ENCODE measurements at regions not wholly inside any gene's neighbourhood (a gene's known extent, or its start where the extent isn't known, plus 50 kb on each side); places are given as distances from the start of the nearest gene placed in this dataset.

DNA sequence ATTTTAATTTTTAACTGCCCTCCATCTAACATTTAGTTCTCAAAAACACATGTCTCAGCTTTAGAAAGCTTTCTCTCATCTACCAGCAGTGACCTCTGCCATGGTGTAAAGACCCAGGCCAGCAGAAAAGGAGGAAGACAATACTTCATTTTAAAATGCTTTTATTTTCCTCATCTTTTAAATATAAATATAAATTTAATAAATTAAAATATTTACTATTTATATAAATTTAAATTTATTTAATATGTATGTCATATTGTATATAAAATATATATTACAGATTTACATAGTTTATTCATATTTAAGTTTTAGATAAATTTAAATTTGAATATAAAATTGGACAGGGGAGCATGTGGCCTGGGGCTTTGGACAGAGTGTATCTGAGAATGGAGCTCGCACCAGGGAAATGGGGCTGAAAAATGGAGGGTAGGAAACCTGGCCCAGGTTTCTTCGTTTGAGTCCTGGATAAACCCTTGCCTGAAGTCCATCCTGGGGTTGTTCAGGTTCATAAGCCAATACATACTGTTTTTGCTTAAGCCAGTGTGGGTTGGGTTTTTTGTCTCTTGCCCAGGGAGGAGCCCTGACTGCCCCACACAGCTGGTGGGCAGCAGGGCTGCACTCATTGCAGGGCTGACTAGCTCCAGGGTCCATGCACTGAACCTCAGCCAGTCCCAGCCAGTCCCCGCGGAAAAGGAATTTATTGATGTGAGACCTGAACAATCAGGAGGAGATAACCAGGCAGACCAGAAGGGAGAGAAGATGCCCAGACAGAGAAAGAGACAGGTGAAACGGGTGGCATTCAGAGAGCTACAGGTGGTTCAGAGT lies 77.3 kb upstream of the LAPTM4A start (continued):
- TF ChIP-seq HDGF (IDR thresholded peaks at IDR 0.05) (no peak), MEF2A (IDR thresholded peaks at IDR 0.05; ENCODE audit: control insufficient read depth, low read depth, low read length) (no peak), RFX5 (IDR thresholded peaks at IDR 0.05; ENCODE audit: low read depth, low read length) (no peak)

- WGBS (ENCODE audit: insufficient coverage, low coverage, missing lambda C conversion rate), result 0% methylated on average over 3 of the region's 3 CpGs
- BruUV-seq (replicated peaks), result no TSS peak
- TF ChIP-seq RBM34 (IDR thresholded peaks at IDR 0.05; ENCODE audit: borderline replicate concordance, insufficient read depth, low read length) (no peak), ZNF212 (CRISPR knock-in tag; IDR thresholded peaks at IDR 0.05) (no peak), PHTF2 (CRISPR knock-in tag; IDR thresholded peaks at IDR 0.05) (no peak), PTBP1 (IDR thresholded peaks at IDR 0.05; ENCODE audit: low read depth, low read length) (no peak), RBM15 (IDR thresholded peaks at IDR 0.05; ENCODE audit: insufficient read depth, low read length) (no peak), ASH1L (IDR thresholded peaks at IDR 0.05; ENCODE audit: borderline replicate concordance, low read depth, partially characterized antibody) (no peak), KLF6 (CRISPR knock-in tag; IDR thresholded peaks at IDR 0.05; ENCODE audit: borderline replicate concordance) (no peak)
- TF ChIP-seq, protein P1, sequence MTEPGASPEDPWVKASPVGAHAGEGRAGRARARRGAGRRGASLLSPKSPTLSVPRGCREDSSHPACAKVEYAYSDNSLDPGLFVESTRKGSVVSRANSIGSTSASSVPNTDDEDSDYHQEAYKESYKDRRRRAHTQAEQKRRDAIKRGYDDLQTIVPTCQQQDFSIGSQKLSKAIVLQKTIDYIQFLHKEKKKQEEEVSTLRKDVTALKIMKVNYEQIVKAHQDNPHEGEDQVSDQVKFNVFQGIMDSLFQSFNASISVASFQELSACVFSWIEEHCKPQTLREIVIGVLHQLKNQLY (CRISPR knock-in tag; conservative IDR thresholded peaks at IDR 0.05), result no peak
- TF ChIP-seq, protein P2, sequence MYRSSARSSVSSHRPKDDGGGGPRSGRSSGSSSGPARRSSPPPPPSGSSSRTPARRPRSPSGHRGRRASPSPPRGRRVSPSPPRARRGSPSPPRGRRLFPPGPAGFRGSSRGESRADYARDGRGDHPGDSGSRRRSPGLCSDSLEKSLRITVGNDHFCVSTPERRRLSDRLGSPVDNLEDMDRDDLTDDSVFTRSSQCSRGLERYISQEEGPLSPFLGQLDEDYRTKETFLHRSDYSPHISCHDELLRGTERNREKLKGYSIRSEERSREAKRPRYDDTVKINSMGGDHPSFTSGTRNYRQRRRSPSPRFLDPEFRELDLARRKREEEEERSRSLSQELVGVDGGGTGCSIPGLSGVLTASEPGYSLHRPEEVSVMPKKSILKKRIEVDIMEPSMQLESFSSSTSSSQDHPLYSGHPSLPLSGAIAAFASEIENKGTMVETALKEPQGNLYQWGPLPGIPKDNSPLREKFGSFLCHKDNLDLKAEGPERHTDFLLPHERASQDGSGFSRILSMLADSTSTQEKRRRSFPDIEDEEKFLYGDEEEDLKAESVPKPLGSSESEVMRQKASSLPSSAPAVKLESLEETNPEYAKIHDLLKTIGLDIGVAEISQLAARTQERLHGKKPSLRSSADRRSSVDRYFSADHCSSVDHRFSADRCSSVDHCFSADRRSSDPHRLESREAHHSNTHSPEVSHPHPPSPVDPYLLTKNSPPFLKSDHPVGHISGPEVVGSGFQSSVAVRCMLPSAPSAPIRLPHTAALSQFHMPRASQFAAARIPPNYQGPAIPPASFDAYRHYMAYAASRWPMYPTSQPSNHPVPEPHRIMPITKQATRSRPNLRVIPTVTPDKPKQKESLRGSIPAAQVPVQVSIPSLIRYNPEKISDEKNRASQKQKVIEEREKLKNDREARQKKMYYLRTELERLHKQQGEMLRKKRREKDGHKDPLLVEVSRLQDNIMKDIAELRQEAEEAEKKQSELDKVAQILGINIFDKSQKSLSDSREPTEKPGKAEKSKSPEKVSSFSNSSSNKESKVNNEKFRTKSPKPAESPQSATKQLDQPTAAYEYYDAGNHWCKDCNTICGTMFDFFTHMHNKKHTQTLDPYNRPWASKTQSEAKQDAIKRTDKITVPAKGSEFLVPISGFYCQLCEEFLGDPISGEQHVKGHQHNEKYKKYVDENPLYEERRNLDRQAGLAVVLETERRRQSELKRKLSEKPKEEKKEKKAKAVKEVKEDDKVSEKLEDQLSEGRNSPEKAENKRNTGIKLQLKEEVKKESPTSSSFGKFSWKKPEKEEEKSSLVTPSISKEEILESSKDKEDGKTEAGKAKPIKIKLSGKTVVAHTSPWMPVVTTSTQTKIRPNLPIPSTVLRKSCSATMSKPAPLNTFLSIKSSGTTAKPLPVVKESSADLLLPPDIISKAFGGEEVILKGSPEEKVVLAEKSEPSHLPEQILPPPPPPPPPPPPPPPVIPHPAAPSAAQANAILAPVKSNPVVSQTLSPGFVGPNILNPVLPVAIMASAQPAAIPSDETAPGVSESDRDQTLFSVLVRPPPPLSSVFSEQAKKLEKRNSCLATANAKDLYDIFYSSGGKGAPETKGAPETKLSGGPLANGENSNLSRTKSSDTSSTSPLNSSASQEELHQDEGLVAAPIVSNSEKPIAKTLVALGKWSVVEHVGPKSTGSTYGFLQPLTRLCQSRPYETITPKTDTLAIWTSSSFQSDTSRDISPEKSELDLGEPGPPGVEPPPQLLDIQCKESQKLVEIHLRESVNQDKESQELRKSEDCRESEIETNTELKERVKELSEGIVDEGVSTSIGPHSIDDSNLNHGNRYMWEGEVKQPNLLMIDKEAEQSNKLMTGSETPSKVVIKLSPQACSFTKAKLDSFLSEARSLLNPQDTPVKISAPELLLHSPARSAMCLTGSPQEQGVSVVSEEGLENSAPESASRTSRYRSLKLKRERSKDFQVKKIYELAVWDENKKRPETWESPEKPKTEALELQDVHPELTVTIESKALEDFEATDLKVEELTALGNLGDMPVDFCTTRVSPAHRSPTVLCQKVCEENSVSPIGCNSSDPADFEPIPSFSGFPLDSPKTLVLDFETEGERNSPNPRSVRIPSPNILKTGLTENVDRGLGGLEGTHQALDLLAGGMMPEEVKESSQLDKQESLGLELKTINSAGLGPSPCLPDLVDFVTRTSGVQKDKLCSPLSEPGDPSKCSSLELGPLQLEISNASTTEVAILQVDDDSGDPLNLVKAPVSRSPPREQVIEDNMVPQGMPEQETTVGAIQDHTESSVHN (IDR thresholded peaks at IDR 0.05; ENCODE audit: borderline replicate concordance in 1 of 2, low read depth in 1 of 2), result no peak
These were observed 75.0 kb upstream of the LAPTM4A start for GRCh38 chr2:20126469-20126868.

More at GRCh38 chr2:20126469-20126868, 75.0 kb upstream of the LAPTM4A start:
- POLR2A ChIA-PET, result interaction anchor here (1.3 kb wide), 1 partner anchor 12 kb away, joined by 3 read pairs; no protein-coding TSS in a partner anchor
- H3K27me3 ChIP-seq (ENCODE audit: control insufficient read depth in 2 of 2, insufficient read depth in 2 of 2, low read length in 2 of 2), result peaks cover 9 to 43% of the 10 kb centered on the region in 2 experiments
- no peaks in the 10 kb centered on the region for H3K36me3 ChIP-seq (ENCODE audit: control insufficient read depth, insufficient read depth, low read length)
- intact Hi-C loops (cut with micrococcal nuclease), result no loop called here
- H4K20me1 ChIP-seq (replicated peaks; ENCODE audit: control insufficient read depth, insufficient read depth, low read length), result no peaks in the 10 kb centered on the region
- no peaks in the 10 kb centered on the region for H3K9me1 ChIP-seq (ENCODE audit: control insufficient read depth, insufficient read depth, low read length)
- in situ Hi-C loops (cut with MboI), result no loop called here
- DNase-seq (ENCODE audit: extremely low read depth in 1 of 4, low spot score in 3 of 4) (no peak), FAIRE-seq (no peak), ATAC-seq (no peak)
- H3K79me2 ChIP-seq (ENCODE audit: control insufficient read depth, insufficient read depth, low read length), result no peaks in the 10 kb centered on the region
- CTCF ChIA-PET (ENCODE audit: low intra/inter-chr PET ratio), result no interaction called here
- H3K9ac ChIP-seq (ENCODE audit: insufficient read depth in 1 of 2, low read depth in 2 of 2, low read length in 2 of 2), result no peak overlapping the region
- H3K9me3 ChIP-seq (replicated peaks; ENCODE audit: control insufficient read depth, insufficient read depth, low read depth, low read length), result no peaks in the 10 kb centered on the region
- H3K27ac ChIP-seq (ENCODE audit: extremely low read depth, low read depth, low read length), result no peak overlapping the region
- H3K4me1 ChIP-seq (replicated peaks in 1 of 2; ENCODE audit: control insufficient read depth in 2 of 2, insufficient read depth in 2 of 2, low read length in 2 of 2), result no peaks in the 10 kb centered on the region; a peak in 1 of 5 replicates
- H2AFZ ChIP-seq (ENCODE audit: low read depth, low read length), result no peak overlapping the region
- H3K4me3 ChIP-seq, result no peak overlapping the region
- no peak overlapping the region for H3K4me2 ChIP-seq (ENCODE audit: insufficient read depth, low read length)

Measured in K562 (cell line).